SW 1271 (cell line): ENCODE measurements at regions not wholly inside any gene's neighbourhood (a gene's known extent, or its start where the extent isn't known, plus 50 kb on each side); places are given as distances from the start of the nearest gene placed in this dataset.

Experiments
- DNase-seq, 2 experiments: peaks; one replicate each; lab custom pipeline; 2025; lab: John Stamatoyannopoulos, UW

- DNase-seq: no peak
Observed at GRCh38 chrX:78213331-78213730, 73.9 kb upstream of the TAF9B start.

GRCh38 chrX:78199851-78200250 is 60.4 kb upstream of the TAF9B start:
- peak in 1 of 2 experiments; percentile 7 for DNase-seq
